ENCODE measurements at regions not wholly inside any gene's neighbourhood (a gene's known extent, or its start where the extent isn't known, plus 50 kb on each side); places are given as distances from the start of the nearest gene placed in this dataset.

GRCh38 chr6:153523390-153523789, 392.3 kb upstream of the RGS17 start:
- Histone ChIP-seq H3T11ph (ENCODE audit: low read length) (no peak overlapping the region), H4K91ac (ENCODE audit: insufficient read length, low read depth, low read length) (no peak overlapping the region), H2BK20ac (ENCODE audit: low read depth, low read length, poor library complexity, severe bottlenecking) (no peak overlapping the region), H3K79me1 (ENCODE audit: insufficient read depth, low read depth, low read length, poor library complexity, severe bottlenecking) (no peaks in the 10 kb centered on the region), H3K27ac (ENCODE audit: insufficient read length, low read depth, low read length) (no peak overlapping the region), H2AFZ (ENCODE audit: low read length) (no peak overlapping the region), H3K4ac (ENCODE audit: low read depth, low read length) (no peak overlapping the region), H3K27me3 (ENCODE audit: insufficient read depth, low read length) (no peaks in the 10 kb centered on the region), H3K9me3 (ENCODE audit: control insufficient read depth, low read depth, low read length) (no peaks in the 10 kb centered on the region), H4K5ac (ENCODE audit: insufficient read length, low read depth, low read length) (no peak overlapping the region), H3K23me2 (ENCODE audit: insufficient read length, low read depth, low read length, poor library complexity, severe bottlenecking) (no peaks in the 10 kb centered on the region), H3K56ac (ENCODE audit: insufficient read length, low read depth, low read length) (no peak overlapping the region), H3K4me2 (ENCODE audit: insufficient read depth, insufficient read length, low read length) (no peak overlapping the region), H3K23ac (ENCODE audit: insufficient read length, low read depth, low read length) (no peak overlapping the region), H3K14ac (ENCODE audit: insufficient read depth, low read length) (no peak overlapping the region), H3K4me1 (ENCODE audit: insufficient read depth, low read length) (no peaks in the 10 kb centered on the region), H2BK120ac (ENCODE audit: low read depth, low read length, poor library complexity, severe bottlenecking) (no peak overlapping the region), H2BK15ac (ENCODE audit: low read depth, low read length) (no peak overlapping the region), H2AK5ac (ENCODE audit: insufficient read length, low read length) (no peak overlapping the region), H4K20me1 (ENCODE audit: control insufficient read depth, insufficient read depth, insufficient read length) (no peaks in the 10 kb centered on the region), H2BK12ac (ENCODE audit: insufficient read length, low read depth, low read length) (no peak overlapping the region), H3K79me2 (ENCODE audit: insufficient read depth, low read length) (no peaks in the 10 kb centered on the region), H3K18ac (ENCODE audit: insufficient read length, low read depth, low read length) (no peak overlapping the region), H4K8ac (replicated peaks; ENCODE audit: insufficient read length, low read depth, low read length) (no peak overlapping the region), H2BK5ac (ENCODE audit: insufficient read length, low read length) (no peak overlapping the region), H3K9ac (ENCODE audit: extremely low read depth, insufficient read length, low read length) (no peak overlapping the region)
- Mint-ChIP-seq H3K4me1 (no peaks in the 10 kb centered on the region), H3K27ac (no peak overlapping the region), H3K27me3 (ENCODE audit: low read depth) (no peaks in the 10 kb centered on the region), H3K36me3 (ENCODE audit: insufficient read depth in 1 of 3, low read depth in 3 of 3) (peaks cover 2 to 8% (median 7%) of the 10 kb centered on the region in 3 experiments; a peak in 6 of 7 replicates), H3K4me3 (no peak overlapping the region), H3K9me3 (peaks cover 5 to 14% of the 10 kb centered on the region in 2 experiments; a peak in 4 of 5 replicates)
- no peak for DNase-seq
- TF ChIP-seq CTCF (conservative IDR thresholded peaks at IDR 0.05): no peak
